Left lung (tissue), 4 donors: ENCODE measurements at regions not wholly inside any gene's neighbourhood (a gene's known extent, or its start where the extent isn't known, plus 50 kb on each side); places are given as distances from the start of the nearest gene placed in this dataset.

Experiments used
- ATAC-seq: fragments of 200-7000 bp; cut with Tn5 transposase; one replicate; pipeline ENCODE4 v1.9.1; 2020; ENCODE audit warnings: moderate library complexity
- DNase-seq, 4 donors: peaks; one replicate each; pipeline ENCODE4 v3.0.0-alpha.2; 2013 to 2020
- H3K27ac ChIP-seq, 2 donors: fragments of 200-600 bp; sonication (generic) in 1 of 2; one replicate each; pipeline versions ENCODE4 v1.5.0 to v1.8.0; 2020 to 2021
- H3K27me3 ChIP-seq, 2 donors: fragments of 200-600 bp; sonication (generic) in 1 of 2; one replicate each; pipeline versions ENCODE4 v1.5.0 to v1.8.0; 2020 to 2021
- H3K36me3 ChIP-seq, 2 donors: fragments of 200-600 bp; sonication (generic) in 1 of 2; one replicate each; pipeline versions ENCODE4 v1.5.0 to v1.8.0; 2020 to 2021
- H3K4me1 ChIP-seq, 2 donors: fragments of 200-600 bp; one replicate each; pipeline ENCODE4 v1.8.0; 2021
- H3K4me3 ChIP-seq, 2 donors: fragments of 200-600 bp; sonication (generic) in 1 of 2; one replicate each; pipeline versions ENCODE4 v1.5.0 to v1.8.0; 2020 to 2021; ENCODE audit warnings: mild to moderate bottlenecking in 1 of 2
- H3K9me3 ChIP-seq, 2 donors: fragments of 200-600 bp; sonication (generic) in 1 of 2; one replicate each; pipeline versions ENCODE4 v1.5.0 to v1.8.0; 2020 to 2021
- intact Hi-C, 2 donors: fragments of 100-400 bp; cut with DNase I; formaldehyde crosslinking; loops; one replicate each; pipeline versions ENCODE4 v1.11.2 to v1.14.2; 2022
- TF ChIP-seq, protein P1 (sequence below), 2 donors: fragments of 200-600 bp; sonication (generic) in 1 of 2; IDR thresholded peaks; one replicate each; pipeline versions ENCODE4 v1.5.0 to v1.8.0; 2021; ENCODE audit warnings: antibody characterized with exemption in 2 of 2
- donor health status: DM: no; HTN: yes; CAD: no.
- donor health status: DM: no; HTN: no; CAD: no.

GRCh38 chr22:25485626-25486545, 78.6 kb upstream of the GRK3 start:
- TF ChIP-seq, protein P1, sequence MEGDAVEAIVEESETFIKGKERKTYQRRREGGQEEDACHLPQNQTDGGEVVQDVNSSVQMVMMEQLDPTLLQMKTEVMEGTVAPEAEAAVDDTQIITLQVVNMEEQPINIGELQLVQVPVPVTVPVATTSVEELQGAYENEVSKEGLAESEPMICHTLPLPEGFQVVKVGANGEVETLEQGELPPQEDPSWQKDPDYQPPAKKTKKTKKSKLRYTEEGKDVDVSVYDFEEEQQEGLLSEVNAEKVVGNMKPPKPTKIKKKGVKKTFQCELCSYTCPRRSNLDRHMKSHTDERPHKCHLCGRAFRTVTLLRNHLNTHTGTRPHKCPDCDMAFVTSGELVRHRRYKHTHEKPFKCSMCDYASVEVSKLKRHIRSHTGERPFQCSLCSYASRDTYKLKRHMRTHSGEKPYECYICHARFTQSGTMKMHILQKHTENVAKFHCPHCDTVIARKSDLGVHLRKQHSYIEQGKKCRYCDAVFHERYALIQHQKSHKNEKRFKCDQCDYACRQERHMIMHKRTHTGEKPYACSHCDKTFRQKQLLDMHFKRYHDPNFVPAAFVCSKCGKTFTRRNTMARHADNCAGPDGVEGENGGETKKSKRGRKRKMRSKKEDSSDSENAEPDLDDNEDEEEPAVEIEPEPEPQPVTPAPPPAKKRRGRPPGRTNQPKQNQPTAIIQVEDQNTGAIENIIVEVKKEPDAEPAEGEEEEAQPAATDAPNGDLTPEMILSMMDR (IDR thresholded peaks at IDR 0.05) = no peak
- no peaks in the 10 kb centered on the region for H3K27me3 ChIP-seq
- intact Hi-C loops = no loop called here
- H3K4me1 ChIP-seq = no peaks in the 10 kb centered on the region
- DNase-seq = no peak
- H3K27ac ChIP-seq = no peak overlapping the region
- H3K4me3 ChIP-seq = no peak overlapping the region
- H3K9me3 ChIP-seq = no peaks in the 10 kb centered on the region
- H3K36me3 ChIP-seq = peaks cover 0 to 46% of the 10 kb centered on the region in 2 donors
- no peak for ATAC-seq

DNA sequence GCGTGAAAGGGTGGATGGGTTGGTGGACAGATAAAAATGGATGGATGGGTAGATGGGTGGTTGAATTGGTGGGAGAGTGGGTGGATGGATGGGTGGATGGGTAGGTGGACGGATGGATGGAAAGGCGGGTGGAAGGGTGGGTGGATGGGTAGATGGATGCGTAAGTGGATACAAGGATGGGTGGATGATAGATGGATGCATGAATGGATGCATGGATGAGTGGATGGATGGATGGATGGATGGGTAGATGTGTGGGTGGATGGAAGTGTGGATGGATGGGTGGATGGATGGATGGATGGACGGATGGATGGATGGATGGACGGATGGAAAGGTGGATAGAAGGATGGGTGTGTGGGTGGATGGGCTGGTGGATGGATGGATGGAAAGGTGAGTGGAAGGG, 77.0 kb upstream of the GRK3 start:
- Histone ChIP-seq H3K27ac (no peak overlapping the region), H3K4me3 (no peak overlapping the region), H3K36me3 (peaks cover 0 to 30% of the 10 kb centered on the region in 2 donors), H3K4me1 (no peaks in the 10 kb centered on the region), H3K27me3 (no peaks in the 10 kb centered on the region), H3K9me3 (no peaks in the 10 kb centered on the region)
- TF ChIP-seq, protein P1 (IDR thresholded peaks at IDR 0.05) = no peak
- ATAC-seq (no peak), DNase-seq (no peak)
- intact Hi-C loops = no loop called here

- H3K36me3 ChIP-seq = peaks cover 0 to 28% of the 10 kb centered on the region in 2 donors
- no peaks in the 10 kb centered on the region for H3K27me3 ChIP-seq
- H3K4me3 ChIP-seq = no peak overlapping the region
- ATAC-seq = peak; percentile 80
- H3K9me3 ChIP-seq = no peaks in the 10 kb centered on the region
- intact Hi-C loops = no loop called here
- TF ChIP-seq, protein P1 (IDR thresholded peaks at IDR 0.05) = no peak
- peaks cover 0 to 6% of the 10 kb centered on the region in 2 donors for H3K4me1 ChIP-seq
- no peak overlapping the region for H3K27ac ChIP-seq
- peak in 1 of 4 donors; percentile 64 for DNase-seq
These were observed 76.0 kb upstream of the GRK3 start for GRCh38 chr22:25488244-25489020.

DNA sequence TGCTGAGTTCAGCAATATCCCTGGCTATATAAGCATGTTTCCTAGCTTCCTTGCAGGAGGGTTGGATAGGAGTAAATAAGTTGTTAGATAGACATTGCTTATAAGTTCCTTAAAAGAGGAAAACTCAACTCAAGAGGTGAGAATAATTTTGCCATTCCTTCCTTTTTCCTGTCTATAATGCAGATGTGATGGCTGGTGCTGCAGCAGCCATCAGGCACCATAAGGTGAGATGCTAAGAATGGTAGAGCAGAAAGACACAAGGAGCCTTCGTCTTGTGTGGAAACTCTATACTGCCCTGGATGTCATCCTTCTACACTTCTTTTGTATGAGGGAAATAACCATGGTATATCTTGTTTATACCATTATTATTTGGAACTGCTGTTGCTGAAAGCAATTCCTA, 74.5 kb upstream of the GRK3 start:
- no peaks in the 10 kb centered on the region for H3K9me3 ChIP-seq
- H3K27me3 ChIP-seq = no peaks in the 10 kb centered on the region
- no peak for ATAC-seq
- TF ChIP-seq, protein P1 (IDR thresholded peaks at IDR 0.05) = no peak
- intact Hi-C loops = no loop called here
- no peak overlapping the region for H3K27ac ChIP-seq
- peaks cover 0 to 6% of the 10 kb centered on the region in 2 donors for H3K4me1 ChIP-seq
- H3K36me3 ChIP-seq = peaks cover 0 to 13% of the 10 kb centered on the region in 2 donors
- H3K4me3 ChIP-seq = no peak overlapping the region
- DNase-seq = no peak

DNA sequence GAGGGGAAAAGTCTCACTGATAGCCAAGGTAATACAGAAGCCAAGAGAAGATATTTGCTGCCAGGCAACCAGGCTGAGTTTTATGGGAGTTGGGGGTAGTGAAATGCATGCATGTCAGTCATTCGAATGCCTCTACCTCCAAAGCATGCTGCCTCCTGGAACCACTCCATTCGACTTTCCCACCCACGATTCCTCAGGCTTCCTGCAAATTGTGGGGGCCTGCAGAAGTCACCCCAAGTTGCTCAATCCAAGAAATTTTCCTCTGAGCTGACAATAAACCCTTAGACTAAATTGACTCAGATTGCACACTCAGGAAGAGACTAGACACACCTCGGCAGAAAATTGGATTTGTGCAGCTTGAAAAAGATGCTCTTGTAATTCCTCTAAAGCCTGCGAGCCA, 73.6 kb upstream of the GRK3 start:
- no peak for DNase-seq
- no peak for ATAC-seq
- Histone ChIP-seq H3K4me1 (peaks cover 0 to 6% of the 10 kb centered on the region in 2 donors), H3K27ac (no peak overlapping the region), H3K4me3 (no peak overlapping the region), H3K9me3 (no peaks in the 10 kb centered on the region), H3K36me3 (peaks cover 0 to 5% of the 10 kb centered on the region in 2 donors), H3K27me3 (no peaks in the 10 kb centered on the region)
- TF ChIP-seq, protein P1 (IDR thresholded peaks at IDR 0.05) = no peak
- intact Hi-C loops = no loop called here
